Neural cell (in vitro differentiated cells): ENCODE measurements at regions not wholly inside any gene's neighbourhood (a gene's known extent, or its start where the extent isn't known, plus 50 kb on each side); places are given as distances from the start of the nearest gene placed in this dataset.

Experiments
- CTCF ChIP-seq: fragments of 450-650 bp; IDR thresholded peaks from 2 replicates; pipeline ENCODE4 v1.5.1; 2014; ENCODE audit warnings: antibody characterized with exemption, mild to moderate bottlenecking, moderate library complexity; ENCODE audit not compliant: poor library complexity, severe bottlenecking
- EP300 ChIP-seq: fragments of 450-650 bp; conservative IDR thresholded peaks from 2 replicates; pipeline ENCODE4 v1.6.1; 2014; ENCODE audit warnings: antibody characterized with exemption, mild to moderate bottlenecking, moderate library complexity; ENCODE audit not compliant: poor library complexity, severe bottlenecking
- EZH2 ChIP-seq: fragments of 200-600, 300-800 bp; shearing (Covaris generic), sonication (generic); IDR thresholded peaks from 2 replicates; pipeline ENCODE4 v1.6.1; 2014; ENCODE audit warnings: antibody characterized with exemption, low read length, borderline replicate concordance, mild to moderate bottlenecking; ENCODE audit not compliant: insufficient read depth, poor library complexity, severe bottlenecking
- MXI1 ChIP-seq: fragments of 450-650 bp; conservative IDR thresholded peaks from 2 replicates; pipeline ENCODE4 v1.6.1; 2014; ENCODE audit warnings: antibody characterized with exemption, mild to moderate bottlenecking; ENCODE audit not compliant: poor library complexity, severe bottlenecking
- POLR2AphosphoS5 ChIP-seq: IDR thresholded peaks from 2 replicates; pipeline ENCODE4 v1.6.1; 2012
- RAD21 ChIP-seq: fragments of 450-650 bp; conservative IDR thresholded peaks from 2 replicates; pipeline ENCODE4 v1.6.1; 2014; ENCODE audit warnings: antibody characterized with exemption, mild to moderate bottlenecking, moderate library complexity
- REST ChIP-seq: IDR thresholded peaks from 2 replicates; pipeline ENCODE4 v1.6.1; 2012; ENCODE audit warnings: borderline replicate concordance
- TAF1 ChIP-seq: IDR thresholded peaks from 2 replicates; pipeline ENCODE4 v1.6.1; 2012; ENCODE audit warnings: low read depth

- TF ChIP-seq CTCF (no peak), MXI1 (no peak), TAF1 (no peak), POLR2AphosphoS5 (no peak), RAD21 (no peak), EP300 (no peak), EZH2 (no peak), REST (no peak)
Observed at GRCh38 chr6:113388996-113389395, 468.1 kb upstream of the MARCKS start.
